Ishikawa (cell line): ENCODE measurements at regions not wholly inside any gene's neighbourhood (a gene's known extent, or its start where the extent isn't known, plus 50 kb on each side); places are given as distances from the start of the nearest gene placed in this dataset.

Experiments used
- CEBPB ChIP-seq: IDR thresholded peaks from 2 replicates; pipeline ENCODE4 v1.6.1; 2012
- CREB1 ChIP-seq: IDR thresholded peaks from 2 replicates; pipeline ENCODE4 v1.6.1; 2012; ENCODE audit warnings: low read depth
- EGR1 ChIP-seq: IDR thresholded peaks from 2 replicates; pipeline ENCODE4 v1.6.1; 2012
- EP300 ChIP-seq: IDR thresholded peaks from 2 replicates; pipeline ENCODE4 v1.6.1; 2012; ENCODE audit warnings: borderline replicate concordance
- FOXM1 ChIP-seq: IDR thresholded peaks from 2 replicates; pipeline ENCODE4 v1.6.1; 2012; ENCODE audit warnings: low read depth, borderline replicate concordance
- MAX ChIP-seq: IDR thresholded peaks from 2 replicates; pipeline ENCODE4 v1.6.1; 2012
- NFIC ChIP-seq: IDR thresholded peaks from 2 replicates; pipeline ENCODE4 v1.6.1; 2012
- RAD21 ChIP-seq: IDR thresholded peaks from 2 replicates; pipeline ENCODE4 v1.6.1; 2012; ENCODE audit warnings: low read depth
- REST ChIP-seq: IDR thresholded peaks from 2 replicates; pipeline ENCODE4 v1.6.1; 2012; ENCODE audit warnings: low read depth, mild to moderate bottlenecking
- TAF1 ChIP-seq: IDR thresholded peaks from 2 replicates; pipeline ENCODE4 v1.6.1; 2012; ENCODE audit warnings: low read depth, mild to moderate bottlenecking
- TCF12 ChIP-seq: IDR thresholded peaks from 2 replicates; pipeline ENCODE4 v1.6.1; 2012; ENCODE audit warnings: low read depth
- TEAD4 ChIP-seq: IDR thresholded peaks from 2 replicates; pipeline ENCODE4 v1.6.1; 2012
- USF1 ChIP-seq: IDR thresholded peaks from 2 replicates; pipeline ENCODE4 v1.6.1; 2012
- YY1 ChIP-seq: IDR thresholded peaks from 2 replicates; pipeline ENCODE4 v1.6.1; 2012; ENCODE audit warnings: low read depth
- ZBTB7A ChIP-seq: IDR thresholded peaks from 2 replicates; pipeline ENCODE4 v1.6.1; 2012; ENCODE audit warnings: low read depth

- TF ChIP-seq RAD21 = no peak
- TF ChIP-seq ZBTB7A = no peak
- no peak for TF ChIP-seq TCF12
- no peak for TF ChIP-seq USF1
- no peak for TF ChIP-seq FOXM1
Measured at GRCh38 chr3:26894443-26894842, 271.9 kb downstream of the LRRC3B start.

- TF ChIP-seq MAX (no peak), FOXM1 (no peak), ZBTB7A (no peak), EGR1 (no peak), USF1 (no peak), YY1 (no peak), TCF12 (no peak), TAF1 (no peak), NFIC (no peak), CREB1 (no peak), CEBPB (no peak), EP300 (no peak), RAD21 (no peak), TEAD4 (no peak), REST (no peak)
Measured at GRCh38 chr3:26915208-26915607, 292.6 kb downstream of the LRRC3B start.

- TF ChIP-seq TCF12 = no peak
- TF ChIP-seq USF1 = no peak
- TF ChIP-seq ZBTB7A = no peak
- no peak for TF ChIP-seq MAX
- TF ChIP-seq CREB1 = no peak
- no peak for TF ChIP-seq TEAD4
Measured at GRCh38 chr3:26920646-26921478, 298.3 kb downstream of the LRRC3B start.

- TF ChIP-seq YY1 (no peak), ZBTB7A (no peak), CEBPB (no peak), RAD21 (no peak), TAF1 (no peak)
Measured at GRCh38 chr3:26931896-26932295, 309.3 kb downstream of the LRRC3B start.

GRCh38 chr3:26932752-26933151 lies 310.2 kb downstream of the LRRC3B start:
- TF ChIP-seq MAX (no peak), TCF12 (no peak), ZBTB7A (no peak), EP300 (no peak), FOXM1 (no peak)

- TF ChIP-seq CEBPB (no peak), NFIC (no peak), TAF1 (no peak), REST (no peak), CREB1 (no peak), RAD21 (no peak), USF1 (no peak), ZBTB7A (no peak), EP300 (no peak), EGR1 (no peak), YY1 (no peak), FOXM1 (no peak), TEAD4 (no peak), MAX (no peak), TCF12 (no peak)
Measured at GRCh38 chr3:26960382-26960781, 337.8 kb downstream of the LRRC3B start.
